Neural progenitor cell (in vitro differentiated cells): ENCODE measurements at regions not wholly inside any gene's neighbourhood (a gene's known extent, or its start where the extent isn't known, plus 50 kb on each side); places are given as distances from the start of the nearest gene placed in this dataset.
"Not testable (repeated sequence)": the region's sequence is repeated elsewhere in the genome, so short reads cannot be mapped to it uniquely, and the experiment has no call there.

ENCODE experiments used
- DNase-seq: peaks from one replicate; pipeline ENCODE4 v3.0.0-alpha.2; 2016; ENCODE audit warnings: low spot score
- H2AFZ ChIP-seq: fragments of 200-600 bp; sonication (generic); replicated peaks from 2 replicates; pipeline ENCODE4 v1.6.1; 2016; ENCODE audit warnings: antibody characterized with exemption
- H3F3A ChIP-seq: fragments of 200-600 bp; sonication (generic); 2 replicates; pipeline ENCODE4 v1.6.1; 2016; ENCODE audit warnings: antibody characterized with exemption, low read depth
- H3K27ac ChIP-seq: fragments of 200-600 bp; sonication (generic); 2 replicates; pipeline ENCODE4 v1.5.1; 2016; ENCODE audit warnings: mild to moderate bottlenecking
- H3K27me3 ChIP-seq: fragments of 200-600 bp; sonication (generic); 2 replicates; pipeline ENCODE4 v1.6.1; 2016; ENCODE audit warnings: mild to moderate bottlenecking, moderate library complexity
- H3K36me3 ChIP-seq: fragments of 200-600 bp; sonication (generic); 2 replicates; pipeline ENCODE4 v1.5.1; 2016
- H3K4me1 ChIP-seq: fragments of 200-600 bp; sonication (generic); 2 replicates; pipeline ENCODE4 v1.6.1; 2016; ENCODE audit warnings: mixed run types
- H3K4me2 ChIP-seq: fragments of 200-600 bp; sonication (generic); 2 replicates; pipeline ENCODE4 v1.6.1; 2016
- H3K4me3 ChIP-seq: fragments of 200-600 bp; sonication (generic); 2 replicates; pipeline ENCODE4 v1.5.1; 2016
- H3K79me2 ChIP-seq: fragments of 200-600 bp; sonication (generic); 2 replicates; pipeline ENCODE4 v1.6.1; 2016; ENCODE audit warnings: low read depth
- H3K9ac ChIP-seq: fragments of 200-600 bp; sonication (generic); 2 replicates; pipeline ENCODE4 v1.6.1; 2016
- H3K9me3 ChIP-seq: fragments of 200-600 bp; sonication (generic); 2 replicates; pipeline ENCODE4 v1.5.1; 2016; ENCODE audit warnings: low read depth
- H4K20me1 ChIP-seq: fragments of 200-600 bp; sonication (generic); 2 replicates; pipeline ENCODE4 v1.6.1; 2016; ENCODE audit warnings: low read depth
- H3K27ac Mint-ChIP-seq: 3 replicates; pipeline ENCODE4 v1.8.0; 2021; ENCODE audit warnings: mixed read lengths
- H3K27me3 Mint-ChIP-seq: 2 replicates; pipeline ENCODE4 v1.8.0; 2022; ENCODE audit warnings: low read depth, mild to moderate bottlenecking, inconsistent platforms, moderate library complexity, mixed read lengths; ENCODE audit not compliant: insufficient read depth
- H3K36me3 Mint-ChIP-seq: 3 replicates; pipeline ENCODE4 v1.8.0; 2021; ENCODE audit warnings: mixed read lengths
- H3K4me1 Mint-ChIP-seq: 3 replicates; pipeline ENCODE4 v1.8.0; 2021; ENCODE audit warnings: mixed read lengths
- H3K4me3 Mint-ChIP-seq: 3 replicates; pipeline ENCODE4 v1.8.0; 2021; ENCODE audit warnings: mild to moderate bottlenecking, moderate library complexity, mixed read lengths
- H3K9me3 Mint-ChIP-seq: 3 replicates; pipeline ENCODE4 v1.8.0; 2020; ENCODE audit warnings: mixed read lengths

DNA sequence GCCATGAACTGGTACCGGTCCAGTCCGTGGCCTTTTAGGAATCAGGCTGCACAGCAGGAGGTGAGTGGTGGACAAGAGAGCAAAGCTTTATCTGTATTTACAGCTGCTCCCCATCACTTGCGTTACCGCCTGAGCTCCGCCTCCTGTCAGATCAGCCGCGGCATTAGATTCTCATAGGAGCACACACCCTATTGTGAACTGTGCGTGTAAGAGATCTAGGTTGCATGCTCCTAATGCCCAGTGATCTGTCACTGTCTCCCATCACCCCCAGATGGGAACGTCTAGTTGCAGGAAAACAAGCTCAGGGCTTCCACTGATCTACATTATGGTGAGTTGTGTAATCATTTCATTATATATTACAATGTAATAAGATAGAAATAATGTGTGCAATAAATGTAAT, 319.9 kb upstream of the NOTCH2NLA start:
- not testable (repeated sequence) for H3K4me1 ChIP-seq, H3K4me3 Mint-ChIP-seq, H3K9me3 Mint-ChIP-seq, H3K27ac ChIP-seq, H3K27me3 Mint-ChIP-seq, H3K36me3 ChIP-seq, H3K4me1 Mint-ChIP-seq, DNase-seq, H4K20me1 ChIP-seq, H3K27me3 ChIP-seq, H3K27ac Mint-ChIP-seq, H3F3A ChIP-seq, H3K4me2 ChIP-seq, H3K4me3 ChIP-seq, H2AFZ ChIP-seq, H3K9me3 ChIP-seq, H3K9ac ChIP-seq, H3K36me3 Mint-ChIP-seq, H3K79me2 ChIP-seq

DNA sequence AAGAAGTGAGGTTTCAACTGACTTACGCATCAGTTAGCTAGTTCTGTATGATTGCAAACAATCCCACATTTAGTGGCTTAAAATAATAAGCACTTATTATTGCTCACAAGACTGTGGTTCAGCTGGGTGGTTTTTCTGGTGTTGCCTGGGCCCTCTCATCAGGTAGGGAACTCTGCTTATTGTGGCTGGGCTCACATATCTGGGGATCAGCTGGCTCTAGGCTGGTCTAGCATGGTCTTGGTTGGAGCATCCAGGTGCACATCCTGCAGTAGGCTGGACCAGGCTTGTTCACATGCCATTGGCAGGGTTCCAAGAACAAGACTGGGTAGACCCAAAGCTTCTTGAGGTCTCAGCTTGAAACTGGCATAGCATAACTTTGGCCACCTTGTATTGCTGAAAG, 317.4 kb upstream of the NOTCH2NLA start:
- H3K9me3 Mint-ChIP-seq, H3K27ac ChIP-seq, H3K4me3 ChIP-seq, H3K4me1 ChIP-seq, H3K9ac ChIP-seq, H2AFZ ChIP-seq, H3K36me3 Mint-ChIP-seq, H3K9me3 ChIP-seq, H3F3A ChIP-seq, H3K4me1 Mint-ChIP-seq, H3K4me3 Mint-ChIP-seq, H4K20me1 ChIP-seq, H3K79me2 ChIP-seq, H3K4me2 ChIP-seq, H3K27me3 ChIP-seq, H3K27me3 Mint-ChIP-seq, H3K36me3 ChIP-seq, H3K27ac Mint-ChIP-seq, DNase-seq: not testable (repeated sequence)

DNA sequence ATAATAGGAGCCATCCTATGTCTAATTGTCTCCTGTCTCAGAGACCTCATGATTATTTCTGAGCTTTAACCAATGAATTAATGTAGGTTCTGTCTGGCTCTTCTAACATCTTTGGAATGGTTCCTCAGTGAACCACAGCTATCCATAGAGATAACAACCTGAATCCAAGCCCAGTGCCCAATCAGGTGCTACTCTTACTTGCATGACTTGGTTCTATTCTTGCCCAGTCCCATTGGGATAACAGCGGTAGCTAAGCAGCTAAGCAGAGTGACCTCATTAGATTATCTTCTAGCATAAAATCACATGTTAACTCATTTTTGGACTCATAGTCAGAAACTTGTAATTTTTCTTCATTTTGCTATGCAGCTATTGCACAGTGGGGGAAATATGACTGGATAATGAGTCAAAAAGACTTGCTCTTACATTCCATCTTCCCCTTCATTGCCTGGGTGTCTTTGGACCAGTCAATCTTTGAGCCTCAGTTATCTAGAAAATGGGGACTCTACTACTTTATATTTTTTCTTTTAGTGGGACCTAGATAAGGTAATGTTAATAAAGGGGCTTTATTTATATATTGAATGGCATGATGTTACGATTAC, 309.1 kb upstream of the NOTCH2NLA start:
- not testable (repeated sequence) for H3K9me3 Mint-ChIP-seq, H3K4me3 Mint-ChIP-seq, H2AFZ ChIP-seq, H3K9ac ChIP-seq, H3K27me3 ChIP-seq, H3K4me2 ChIP-seq, H3K9me3 ChIP-seq, H4K20me1 ChIP-seq, H3K36me3 ChIP-seq, H3K27ac ChIP-seq, H3K27ac Mint-ChIP-seq, H3K36me3 Mint-ChIP-seq, H3K79me2 ChIP-seq, H3K4me1 Mint-ChIP-seq, H3F3A ChIP-seq, H3K4me3 ChIP-seq, DNase-seq, H3K27me3 Mint-ChIP-seq, H3K4me1 ChIP-seq

DNA sequence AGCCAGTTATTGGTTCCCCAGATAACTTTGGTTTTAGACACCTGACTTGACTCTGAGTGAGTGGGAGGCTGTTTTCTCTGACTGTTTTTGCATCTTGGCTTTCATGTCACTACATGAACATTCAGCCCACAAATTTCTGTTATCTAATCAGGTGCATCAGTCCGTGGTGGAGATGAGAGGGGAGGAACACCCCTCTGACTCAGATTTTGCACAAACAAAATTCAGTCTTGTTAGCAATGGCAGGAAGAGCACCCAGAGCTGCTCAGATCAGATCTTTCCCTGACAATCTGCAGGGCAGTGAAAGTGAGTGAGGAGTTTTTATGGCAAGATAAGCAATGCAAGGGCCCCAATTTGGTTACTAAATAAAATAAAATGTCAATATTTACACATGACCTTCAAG, 307.2 kb upstream of the NOTCH2NLA start:
- H3K27ac ChIP-seq, H3F3A ChIP-seq, H3K4me3 ChIP-seq, H3K27me3 Mint-ChIP-seq, H3K27me3 ChIP-seq, H3K9ac ChIP-seq, H3K27ac Mint-ChIP-seq, H3K4me1 ChIP-seq, H3K9me3 ChIP-seq, H3K4me1 Mint-ChIP-seq, H4K20me1 ChIP-seq, H3K79me2 ChIP-seq, H3K9me3 Mint-ChIP-seq, H3K36me3 Mint-ChIP-seq, H2AFZ ChIP-seq, H3K36me3 ChIP-seq, DNase-seq, H3K4me3 Mint-ChIP-seq, H3K4me2 ChIP-seq: not testable (repeated sequence)

DNA sequence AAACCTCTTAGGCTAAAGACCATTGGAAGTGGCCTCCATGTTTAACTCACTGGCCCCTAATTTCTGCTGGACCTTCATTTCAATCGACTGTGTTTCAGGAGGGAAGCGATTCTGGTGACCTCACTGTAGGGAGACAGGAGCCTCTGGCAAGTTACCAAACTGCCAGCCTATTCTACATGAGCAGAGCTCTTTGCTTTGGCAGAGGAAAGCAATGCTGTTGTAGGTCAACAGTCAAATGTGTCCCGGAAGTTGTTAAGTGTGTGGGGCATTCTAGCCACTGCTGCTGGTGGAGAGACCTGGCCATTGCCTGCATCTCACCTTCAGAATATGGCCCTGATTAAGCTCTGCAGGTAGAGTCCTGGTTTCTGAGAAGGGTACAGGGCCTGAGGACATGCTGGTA, 306.8 kb upstream of the NOTCH2NLA start:
- H3K4me3 Mint-ChIP-seq, H3K4me3 ChIP-seq, H2AFZ ChIP-seq, H3K9me3 ChIP-seq, H3K36me3 Mint-ChIP-seq, H4K20me1 ChIP-seq, H3K27me3 Mint-ChIP-seq, H3K4me1 Mint-ChIP-seq, H3K27ac Mint-ChIP-seq, DNase-seq, H3K4me2 ChIP-seq, H3K9me3 Mint-ChIP-seq, H3K4me1 ChIP-seq, H3K36me3 ChIP-seq, H3F3A ChIP-seq, H3K9ac ChIP-seq, H3K27ac ChIP-seq, H3K79me2 ChIP-seq, H3K27me3 ChIP-seq: not testable (repeated sequence)

DNA sequence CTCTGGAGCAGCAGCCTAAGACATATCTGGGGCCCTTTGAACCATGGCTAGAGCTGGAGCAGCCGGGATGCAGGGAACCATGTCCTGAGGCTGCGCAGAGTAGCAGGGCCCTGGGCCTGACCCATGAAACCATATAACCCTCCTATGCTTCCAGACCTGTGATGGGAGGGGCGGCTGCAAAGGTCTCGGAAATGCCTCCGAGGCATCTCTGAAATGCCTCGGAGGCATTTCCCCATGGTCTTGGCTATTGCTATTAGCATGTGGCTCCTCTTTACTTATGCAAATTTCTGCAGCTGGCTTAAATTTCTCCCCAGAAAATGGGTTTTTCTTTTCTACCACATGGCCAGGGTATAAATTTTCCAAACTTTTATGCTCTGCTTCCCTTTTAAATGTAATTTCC, 302.1 kb upstream of the NOTCH2NLA start:
- not testable (repeated sequence) for H3K9ac ChIP-seq, H3F3A ChIP-seq, H3K27ac ChIP-seq, H3K9me3 Mint-ChIP-seq, H3K36me3 Mint-ChIP-seq, H3K4me1 Mint-ChIP-seq, H4K20me1 ChIP-seq, H3K4me2 ChIP-seq, H3K27me3 ChIP-seq, H2AFZ ChIP-seq, H3K9me3 ChIP-seq, H3K4me3 Mint-ChIP-seq, H3K27me3 Mint-ChIP-seq, H3K4me1 ChIP-seq, H3K4me3 ChIP-seq, H3K27ac Mint-ChIP-seq, H3K36me3 ChIP-seq, DNase-seq, H3K79me2 ChIP-seq

DNA sequence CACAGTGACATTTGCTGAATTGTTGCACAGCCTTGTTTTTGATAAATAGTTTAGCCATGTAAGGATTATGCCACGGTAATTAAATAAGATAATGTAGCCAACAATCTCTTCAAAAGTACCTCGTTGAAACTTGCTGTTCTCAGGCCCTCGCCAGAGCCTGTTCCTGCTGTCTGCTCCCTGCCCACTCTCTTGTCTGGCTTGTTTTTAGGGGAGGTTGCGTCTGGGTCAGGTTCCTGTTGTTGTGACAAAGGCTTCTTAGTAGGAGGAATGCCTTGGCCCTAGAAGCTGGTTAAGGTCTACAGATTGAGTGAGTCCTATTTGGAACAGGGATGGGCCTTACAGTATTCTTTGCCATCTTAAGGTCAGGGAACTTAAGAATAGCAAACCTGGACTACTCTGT, 294.0 kb upstream of the NOTCH2NLA start:
- H3K4me1 ChIP-seq, H3K9ac ChIP-seq, DNase-seq, H3K27ac ChIP-seq, H3K36me3 Mint-ChIP-seq, H3K27me3 ChIP-seq, H3K4me3 Mint-ChIP-seq, H3K4me2 ChIP-seq, H3K27ac Mint-ChIP-seq, H3F3A ChIP-seq, H3K79me2 ChIP-seq, H3K36me3 ChIP-seq, H2AFZ ChIP-seq, H3K4me1 Mint-ChIP-seq, H4K20me1 ChIP-seq, H3K27me3 Mint-ChIP-seq, H3K4me3 ChIP-seq, H3K9me3 Mint-ChIP-seq, H3K9me3 ChIP-seq: not testable (repeated sequence)

DNA sequence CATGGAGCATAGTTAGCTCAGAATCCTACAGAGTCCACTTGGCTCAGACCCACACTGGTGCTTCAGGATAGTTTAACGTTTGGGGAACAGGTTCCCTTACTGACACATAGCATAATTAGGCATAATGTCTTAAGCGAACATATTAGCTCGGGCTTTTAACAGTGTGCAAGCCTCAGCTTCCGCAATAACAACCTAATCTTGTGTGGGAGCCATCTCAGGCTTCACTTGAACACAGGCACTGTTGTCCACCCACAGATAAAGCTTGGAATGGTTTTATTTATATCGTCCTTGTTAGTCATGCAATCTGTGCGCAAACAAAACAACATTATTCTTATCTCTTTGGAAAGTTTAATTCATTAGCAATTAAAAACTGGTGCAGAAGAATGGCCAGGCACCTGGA, 293.5 kb upstream of the NOTCH2NLA start:
- not testable (repeated sequence) for H3K4me3 ChIP-seq, H3K27me3 Mint-ChIP-seq, H2AFZ ChIP-seq, H3K4me1 ChIP-seq, H3F3A ChIP-seq, H3K27ac ChIP-seq, H3K4me2 ChIP-seq, H3K36me3 ChIP-seq, H3K36me3 Mint-ChIP-seq, H4K20me1 ChIP-seq, H3K4me3 Mint-ChIP-seq, H3K4me1 Mint-ChIP-seq, DNase-seq, H3K9me3 ChIP-seq, H3K27me3 ChIP-seq, H3K9me3 Mint-ChIP-seq, H3K9ac ChIP-seq, H3K79me2 ChIP-seq, H3K27ac Mint-ChIP-seq
